HK-2 (cell line): ENCODE measurements at regions not wholly inside any gene's neighbourhood (a gene's known extent, or its start where the extent isn't known, plus 50 kb on each side); places are given as distances from the start of the nearest gene placed in this dataset.
"Not testable (repeated sequence)": the region's sequence is repeated elsewhere in the genome, so short reads cannot be mapped to it uniquely, and the experiment has no call there.

Experiments
- DNase-seq: peaks from one replicate; pipeline ENCODE4 v3.0.0-alpha.2; 2018; ENCODE audit not compliant: unreplicated experiment

GRCh38 chr20:46785958-46786357 is 76.5 kb downstream of the SLC2A10 start:
- no peak for DNase-seq

GRCh38 chr20:46786566-46786965 is 77.1 kb downstream of the SLC2A10 start:
- no peak for DNase-seq

GRCh38 chr20:46787991-46788762 is 78.7 kb downstream of the SLC2A10 start:
- DNase-seq, result no peak

- DNase-seq, result not testable (repeated sequence)
Observed at GRCh38 chr20:46788763-46789091, 79.3 kb downstream of the SLC2A10 start.

- DNase-seq, result no peak
Observed at GRCh38 chr20:46789339-46790028, 80.0 kb downstream of the SLC2A10 start.

GRCh38 chr20:46791722-46792416 is 82.4 kb downstream of the SLC2A10 start:
- DNase-seq, result no peak

- no peak for DNase-seq
Observed at GRCh38 chr20:46797206-46797605, 87.8 kb downstream of the SLC2A10 start.

GRCh38 chr20:46798430-46798829 is 89.0 kb downstream of the SLC2A10 start:
- DNase-seq, result no peak

GRCh38 chr20:46799781-46800408 is 90.4 kb downstream of the SLC2A10 start:
- DNase-seq, result no peak

GRCh38 chr20:46800409-46800804 is 91.0 kb downstream of the SLC2A10 start:
- no peak for DNase-seq

- DNase-seq, result no peak
Observed at GRCh38 chr20:46801003-46801702, 91.7 kb downstream of the SLC2A10 start.

GRCh38 chr20:46802722-46803121 is 91.9 kb upstream of the EYA2 start:
- no peak for DNase-seq

GRCh38 chr20:46803123-46804020 is 91.3 kb upstream of the EYA2 start:
- DNase-seq, result no peak

- DNase-seq, result no peak
Observed at GRCh38 chr20:46804126-46804525, 90.5 kb upstream of the EYA2 start.

GRCh38 chr20:46805836-46806235 is 88.8 kb upstream of the EYA2 start:
- no peak for DNase-seq

GRCh38 chr20:46807998-46808397 is 86.6 kb upstream of the EYA2 start:
- no peak for DNase-seq

- no peak for DNase-seq
Observed at GRCh38 chr20:46808565-46808964, 86.1 kb upstream of the EYA2 start.

GRCh38 chr20:46809706-46810360 is 84.8 kb upstream of the EYA2 start:
- DNase-seq, result no peak

- no peak for DNase-seq
Observed at GRCh38 chr20:46810448-46811223, 84.0 kb upstream of the EYA2 start.
